ENCODE measurements at regions not wholly inside any gene's neighbourhood (a gene's known extent, or its start where the extent isn't known, plus 50 kb on each side); places are given as distances from the start of the nearest gene placed in this dataset.
"Not testable (repeated sequence)": the region's sequence is repeated elsewhere in the genome, so short reads cannot be mapped to it uniquely, and the experiment has no call there.

GRCh38 chr20:4471221-4471620 is 215.0 kb upstream of the PRNP start:
- Histone ChIP-seq H2AFZ (ENCODE audit: low read length, unreplicated experiment) (no peak overlapping the region), H3K79me2 (ENCODE audit: control insufficient read depth, insufficient read depth, low read length, unreplicated experiment) (no peaks in the 10 kb centered on the region), H3K36me3 (ENCODE audit: insufficient read depth, low read length) (no peaks in the 10 kb centered on the region), H3K4me3 (ENCODE audit: low read depth, low read length) (no peak overlapping the region), H3K27me3 (ENCODE audit: insufficient read depth, low read length) (no peaks in the 10 kb centered on the region), H3K27ac (ENCODE audit: low read depth, low read length) (no peak overlapping the region), H3K4me1 (ENCODE audit: control insufficient read depth, insufficient read depth, low read length, unreplicated experiment) (peaks cover 21% of the 10 kb centered on the region)

DNA sequence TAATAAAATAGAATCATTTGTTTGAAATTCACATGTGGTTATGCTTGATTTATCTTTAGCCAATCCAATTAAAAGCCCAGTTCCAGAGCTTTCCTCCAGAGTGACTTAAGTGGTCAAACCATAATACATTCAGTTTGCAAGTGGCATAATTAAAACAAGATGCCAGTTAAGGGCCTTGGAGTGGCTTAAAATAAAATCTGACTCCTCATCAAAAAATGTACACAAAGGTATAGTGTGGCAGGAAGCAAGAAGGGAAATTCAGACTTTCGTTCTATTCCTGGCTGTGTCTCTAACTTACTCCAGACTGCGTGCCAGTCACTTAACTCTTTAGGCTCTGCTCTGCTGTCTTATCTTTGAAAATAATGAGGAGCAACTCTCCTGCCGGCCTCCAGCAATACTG is 215.9 kb upstream of the PRNP start:
- Histone ChIP-seq H3K27ac (ENCODE audit: low read depth, low read length) (no peak overlapping the region), H2AFZ (ENCODE audit: low read length, unreplicated experiment) (no peak overlapping the region), H3K4me1 (ENCODE audit: control insufficient read depth, insufficient read depth, low read length, unreplicated experiment) (peaks cover 21% of the 10 kb centered on the region), H3K36me3 (ENCODE audit: insufficient read depth, low read length) (no peaks in the 10 kb centered on the region), H3K79me2 (ENCODE audit: control insufficient read depth, insufficient read depth, low read length, unreplicated experiment) (no peaks in the 10 kb centered on the region), H3K4me3 (ENCODE audit: low read depth, low read length) (no peak overlapping the region), H3K27me3 (ENCODE audit: insufficient read depth, low read length) (no peaks in the 10 kb centered on the region)

GRCh38 chr20:4469910-4470309 is 216.3 kb upstream of the PRNP start:
- Histone ChIP-seq H3K4me3 (ENCODE audit: low read depth, low read length) (no peak overlapping the region), H3K4me1 (ENCODE audit: control insufficient read depth, insufficient read depth, low read length, unreplicated experiment) (peaks cover 21% of the 10 kb centered on the region), H3K27ac (ENCODE audit: low read depth, low read length) (no peak overlapping the region), H3K36me3 (ENCODE audit: insufficient read depth, low read length) (no peaks in the 10 kb centered on the region), H3K79me2 (ENCODE audit: control insufficient read depth, insufficient read depth, low read length, unreplicated experiment) (no peaks in the 10 kb centered on the region), H2AFZ (ENCODE audit: low read length, unreplicated experiment) (no peak overlapping the region), H3K27me3 (ENCODE audit: insufficient read depth, low read length) (no peaks in the 10 kb centered on the region)

GRCh38 chr20:4468114-4468513 is 218.1 kb upstream of the PRNP start:
- H3K27me3 ChIP-seq (ENCODE audit: insufficient read depth, low read length), result no peaks in the 10 kb centered on the region
- H3K4me1 ChIP-seq (ENCODE audit: control insufficient read depth, insufficient read depth, low read length, unreplicated experiment), result peaks cover 16% of the 10 kb centered on the region
- H3K36me3 ChIP-seq (ENCODE audit: insufficient read depth, low read length), result no peaks in the 10 kb centered on the region
- H3K79me2 ChIP-seq (ENCODE audit: control insufficient read depth, insufficient read depth, low read length, unreplicated experiment), result no peaks in the 10 kb centered on the region
- no peak overlapping the region for H3K4me3 ChIP-seq (ENCODE audit: low read depth, low read length)
- no peak overlapping the region for H3K27ac ChIP-seq (ENCODE audit: low read depth, low read length)
- no peak overlapping the region for H2AFZ ChIP-seq (ENCODE audit: low read length, unreplicated experiment)

DNA sequence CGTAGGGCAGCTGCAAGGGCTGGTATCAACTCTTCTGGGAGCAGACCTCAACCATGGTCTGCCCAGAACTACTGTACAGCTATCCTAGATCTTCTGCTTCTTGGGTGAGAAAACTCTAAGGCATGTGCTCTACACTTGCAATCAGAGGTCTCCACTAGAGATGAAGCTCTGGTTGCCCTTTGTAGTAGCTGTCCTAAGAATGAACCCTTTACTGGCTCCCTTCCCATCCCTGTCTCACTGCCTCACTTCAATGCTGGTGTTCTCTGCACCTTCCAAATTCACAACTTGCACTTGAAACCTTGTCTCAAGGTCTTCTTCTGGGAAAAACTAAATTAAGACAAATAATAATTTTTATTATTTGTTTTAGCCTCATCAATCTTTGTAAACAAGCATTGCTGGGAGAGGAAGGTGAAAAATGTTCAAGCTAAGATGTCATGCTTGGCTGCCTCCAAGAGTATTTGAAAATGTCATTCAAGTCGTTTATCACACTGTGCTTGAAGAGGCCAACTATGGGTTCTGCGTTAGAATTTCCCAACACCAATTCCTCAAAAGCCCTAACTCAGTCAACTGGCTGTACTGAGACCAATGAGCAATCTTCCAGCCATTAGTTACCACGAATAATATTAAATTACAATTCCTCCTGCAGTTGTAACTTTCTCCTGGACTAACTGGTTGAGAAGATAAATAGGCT is 216.9 kb upstream of the ADRA1D start:
- no peak overlapping the region for H3K4me3 ChIP-seq (ENCODE audit: low read depth, low read length)
- H3K4me1 ChIP-seq (ENCODE audit: control insufficient read depth, insufficient read depth, low read length, unreplicated experiment), result peaks cover 8% of the 10 kb centered on the region
- no peaks in the 10 kb centered on the region for H3K36me3 ChIP-seq (ENCODE audit: insufficient read depth, low read length)
- H3K79me2 ChIP-seq (ENCODE audit: control insufficient read depth, insufficient read depth, low read length, unreplicated experiment), result no peaks in the 10 kb centered on the region
- H3K27me3 ChIP-seq (ENCODE audit: insufficient read depth, low read length), result no peaks in the 10 kb centered on the region
- H2AFZ ChIP-seq (ENCODE audit: low read length, unreplicated experiment), result no peak overlapping the region
- H3K27ac ChIP-seq (ENCODE audit: low read depth, low read length), result no peak overlapping the region

DNA sequence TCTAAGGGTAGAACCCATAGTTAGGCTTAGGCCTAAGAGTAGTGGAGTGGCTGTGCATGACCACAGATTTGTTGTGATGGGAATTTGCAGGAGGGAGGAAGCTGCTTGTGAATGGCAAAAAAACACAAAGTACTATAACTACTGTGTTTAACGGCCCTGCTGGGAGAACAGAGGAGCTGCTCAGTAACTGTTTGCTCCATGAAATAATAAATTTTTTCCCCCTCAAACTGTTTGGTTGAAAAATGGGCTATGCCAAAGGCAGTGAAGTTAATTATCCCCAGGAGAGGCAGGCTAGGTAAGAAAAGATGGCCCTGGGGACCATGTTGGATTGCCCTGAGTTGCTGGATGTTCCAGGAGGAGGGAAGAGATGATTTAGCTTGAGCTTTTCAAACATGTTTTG is 216.1 kb upstream of the ADRA1D start:
- Histone ChIP-seq H3K79me2 (ENCODE audit: control insufficient read depth, insufficient read depth, low read length, unreplicated experiment) (no peaks in the 10 kb centered on the region), H3K4me1 (ENCODE audit: control insufficient read depth, insufficient read depth, low read length, unreplicated experiment) (peaks cover 3% of the 10 kb centered on the region), H3K27me3 (ENCODE audit: insufficient read depth, low read length) (no peaks in the 10 kb centered on the region), H3K4me3 (ENCODE audit: low read depth, low read length) (no peak overlapping the region), H3K36me3 (ENCODE audit: insufficient read depth, low read length) (no peaks in the 10 kb centered on the region), H3K27ac (ENCODE audit: low read depth, low read length) (no peak overlapping the region), H2AFZ (ENCODE audit: low read length, unreplicated experiment) (no peak overlapping the region)

DNA sequence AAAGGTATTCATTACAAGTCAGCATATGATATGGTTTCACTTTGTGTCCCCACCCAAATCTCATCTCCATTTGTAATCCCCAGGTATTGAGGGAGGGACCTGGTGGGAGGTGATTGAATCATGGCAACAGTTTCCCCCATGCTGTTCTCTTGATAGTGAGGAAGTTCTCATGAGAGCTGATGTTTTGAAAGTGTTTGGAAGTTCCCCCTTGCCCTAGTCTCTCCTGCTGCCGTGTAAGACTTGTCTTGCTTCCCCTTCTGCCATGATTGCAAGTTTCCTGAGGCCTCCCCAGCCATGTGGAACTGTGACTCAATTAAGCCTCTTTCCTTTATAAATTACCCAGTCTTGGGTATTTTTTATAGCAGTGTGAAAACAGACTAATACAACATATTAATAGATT is 213.7 kb upstream of the ADRA1D start:
- not testable (repeated sequence) for H3K27me3 ChIP-seq (ENCODE audit: insufficient read depth, low read length); H3K4me3 ChIP-seq (ENCODE audit: low read depth, low read length); H3K36me3 ChIP-seq (ENCODE audit: insufficient read depth, low read length); H3K4me1 ChIP-seq (ENCODE audit: control insufficient read depth, insufficient read depth, low read length, unreplicated experiment); H3K27ac ChIP-seq (ENCODE audit: low read depth, low read length); H2AFZ ChIP-seq (ENCODE audit: low read length, unreplicated experiment); H3K79me2 ChIP-seq (ENCODE audit: control insufficient read depth, insufficient read depth, low read length, unreplicated experiment)

DNA sequence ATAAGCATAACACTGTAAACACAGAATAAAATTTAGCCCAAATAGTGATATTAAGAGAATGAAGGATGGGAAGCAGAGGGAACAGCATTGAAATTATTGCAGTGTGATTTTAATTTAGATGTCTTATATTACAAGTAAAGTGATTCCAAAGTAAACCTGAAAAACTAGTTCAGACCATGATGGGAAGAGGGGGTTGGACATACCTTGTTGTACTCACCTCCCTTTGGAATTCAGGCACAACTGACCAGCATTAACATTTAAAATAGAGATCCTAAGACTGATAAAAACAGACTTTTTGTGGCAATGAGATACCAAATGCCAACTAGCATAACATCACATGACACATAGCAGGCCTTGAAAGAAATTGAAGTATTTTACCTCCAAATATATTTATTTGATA is 210.0 kb upstream of the ADRA1D start:
- H3K4me1 ChIP-seq (ENCODE audit: control insufficient read depth, insufficient read depth, low read length, unreplicated experiment), result no peaks in the 10 kb centered on the region
- H3K36me3 ChIP-seq (ENCODE audit: insufficient read depth, low read length), result no peaks in the 10 kb centered on the region
- no peak overlapping the region for H3K27ac ChIP-seq (ENCODE audit: low read depth, low read length)
- no peak overlapping the region for H2AFZ ChIP-seq (ENCODE audit: low read length, unreplicated experiment)
- no peaks in the 10 kb centered on the region for H3K79me2 ChIP-seq (ENCODE audit: control insufficient read depth, insufficient read depth, low read length, unreplicated experiment)
- no peak overlapping the region for H3K4me3 ChIP-seq (ENCODE audit: low read depth, low read length)
- no peaks in the 10 kb centered on the region for H3K27me3 ChIP-seq (ENCODE audit: insufficient read depth, low read length)

DNA sequence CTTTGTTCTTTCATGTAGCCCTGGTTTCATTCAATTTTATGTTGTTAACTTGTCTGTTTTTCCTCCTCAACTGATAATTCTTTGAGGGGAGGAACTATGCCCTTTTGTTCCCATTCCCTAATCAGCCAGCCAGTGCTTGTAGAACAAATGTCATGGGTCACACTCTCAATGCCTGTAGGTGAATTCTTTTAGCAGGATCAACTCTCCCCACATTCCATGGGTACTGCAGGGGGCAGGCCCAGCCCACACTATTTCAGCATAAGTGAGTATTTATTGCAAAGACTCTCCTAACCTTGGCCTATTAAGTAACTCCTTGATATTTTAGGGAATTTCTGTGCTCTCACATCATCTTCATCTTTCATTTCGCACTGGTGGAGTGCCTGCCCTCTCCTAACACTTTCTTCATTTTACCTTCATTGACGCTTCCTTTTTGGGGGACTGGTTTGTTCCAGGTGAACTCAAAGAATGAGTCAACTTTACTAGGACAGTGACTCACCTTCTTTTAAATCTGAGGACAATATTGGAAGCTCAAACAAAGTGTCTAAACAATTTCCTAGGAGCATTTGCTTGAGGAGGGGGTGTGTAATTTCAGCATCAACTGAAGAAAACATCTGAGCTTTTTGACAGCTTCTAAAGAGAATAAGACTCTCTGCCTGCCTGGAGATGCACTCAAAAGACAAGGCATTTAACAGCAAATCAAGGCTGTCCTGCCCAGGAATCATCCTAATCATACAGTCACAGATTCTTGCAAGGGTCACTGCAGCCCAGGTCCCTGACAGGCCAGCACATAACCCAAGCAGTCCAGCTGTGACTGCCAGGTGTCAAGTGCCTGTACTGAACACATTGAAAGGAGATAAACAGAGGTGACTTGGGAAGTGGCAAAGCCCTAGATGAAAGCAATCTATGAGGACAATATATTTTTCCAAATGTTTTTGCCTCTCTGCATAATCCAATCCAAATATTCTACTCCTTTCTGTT is 208.8 kb upstream of the ADRA1D start:
- Histone ChIP-seq H3K79me2 (ENCODE audit: control insufficient read depth, insufficient read depth, low read length, unreplicated experiment) (no peaks in the 10 kb centered on the region), H3K4me3 (ENCODE audit: low read depth, low read length) (no peak overlapping the region), H3K27ac (ENCODE audit: low read depth, low read length) (no peak overlapping the region), H3K4me1 (ENCODE audit: control insufficient read depth, insufficient read depth, low read length, unreplicated experiment) (no peaks in the 10 kb centered on the region), H2AFZ (ENCODE audit: low read length, unreplicated experiment) (no peak overlapping the region), H3K27me3 (ENCODE audit: insufficient read depth, low read length) (no peaks in the 10 kb centered on the region), H3K36me3 (ENCODE audit: insufficient read depth, low read length) (no peaks in the 10 kb centered on the region)

DNA sequence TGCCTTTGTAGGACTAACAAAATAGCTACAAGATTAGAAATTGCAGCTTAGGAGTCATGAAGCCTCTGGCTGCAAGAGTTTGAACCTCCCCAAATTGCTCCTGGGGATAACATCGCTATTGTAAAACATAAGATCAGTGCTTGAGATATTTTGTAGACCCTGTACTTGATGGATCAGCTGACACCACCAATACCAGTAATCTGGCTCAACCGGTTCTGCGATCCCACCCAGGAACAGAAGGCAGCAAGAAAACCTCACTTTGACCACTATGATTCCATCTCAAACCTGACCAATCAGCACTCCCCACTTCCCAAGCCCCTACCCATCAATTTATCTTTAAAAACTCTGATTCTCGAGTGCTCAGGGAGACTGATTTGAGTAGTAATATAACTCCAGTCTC is 206.9 kb upstream of the ADRA1D start:
- Histone ChIP-seq H3K4me1 (ENCODE audit: control insufficient read depth, insufficient read depth, low read length, unreplicated experiment) (no peaks in the 10 kb centered on the region), H3K27me3 (ENCODE audit: insufficient read depth, low read length) (no peaks in the 10 kb centered on the region), H3K36me3 (ENCODE audit: insufficient read depth, low read length) (no peaks in the 10 kb centered on the region), H2AFZ (ENCODE audit: low read length, unreplicated experiment) (no peak overlapping the region), H3K4me3 (ENCODE audit: low read depth, low read length) (no peak overlapping the region), H3K27ac (ENCODE audit: low read depth, low read length) (no peak overlapping the region), H3K79me2 (ENCODE audit: control insufficient read depth, insufficient read depth, low read length, unreplicated experiment) (no peaks in the 10 kb centered on the region)

GRCh38 chr20:4455301-4455701 is 206.2 kb upstream of the ADRA1D start:
- no peaks in the 10 kb centered on the region for H3K79me2 ChIP-seq (ENCODE audit: control insufficient read depth, insufficient read depth, low read length, unreplicated experiment)
- H3K27ac ChIP-seq (ENCODE audit: low read depth, low read length), result no peak overlapping the region
- no peak overlapping the region for H3K4me3 ChIP-seq (ENCODE audit: low read depth, low read length)
- H3K4me1 ChIP-seq (ENCODE audit: control insufficient read depth, insufficient read depth, low read length, unreplicated experiment), result no peaks in the 10 kb centered on the region
- no peak overlapping the region for H2AFZ ChIP-seq (ENCODE audit: low read length, unreplicated experiment)
- no peaks in the 10 kb centered on the region for H3K36me3 ChIP-seq (ENCODE audit: insufficient read depth, low read length)
- no peaks in the 10 kb centered on the region for H3K27me3 ChIP-seq (ENCODE audit: insufficient read depth, low read length)

Data from ACC112 (cell line).